T-cell (primary cell): ENCODE measurements at regions not wholly inside any gene's neighbourhood (a gene's known extent, or its start where the extent isn't known, plus 50 kb on each side); places are given as distances from the start of the nearest gene placed in this dataset.

Experiments used
- ATAC-seq, 4 experiments: fragments of 200-7000 bp in 3 of 4; fragments of 150-1000 bp in 1 of 4; cut with Tn5 transposase; replicated peaks in 1 of 4; 1 replicate in 3 of 4; 2 replicates in 1 of 4; pipeline ENCODE4 v1.10.0; 2021; ENCODE audit warnings: moderate library complexity in 3 of 4, mild to moderate bottlenecking in 2 of 4, moderate number of reproducible peaks in 1 of 4
- CTCF ChIA-PET, 2 donors: fragments of 300-600 bp; sonication (Branson Sonifier 250); formaldehyde crosslinking; loops; one replicate each; lab custom pipeline; 2022; ENCODE audit warnings: antibody characterized with exemption in 2 of 2; lab: Charles Lee
- POLR2A ChIA-PET, 2 donors: fragments of 300-600 bp; sonication (Branson Sonifier 250); formaldehyde crosslinking; loops; one replicate each; lab custom pipeline; 2022; ENCODE audit warnings: antibody characterized with exemption in 2 of 2; lab: Charles Lee
- DNase-seq, 35 experiments: peaks; one replicate each; pipeline versions ENCODE4 v3.0.0 to v3.0.0-alpha.2; 2013 to 2023
- H3K27ac ChIP-seq: one replicate; pipeline ENCODE4 v1.5.1; 2013; ENCODE audit warnings: low read length
- H3K27me3 ChIP-seq, 2 experiments: replicated peaks in 1 of 2; 1 replicate in 1 of 2; 2 replicates in 1 of 2; pipeline versions ENCODE4 v1.6.1 to v1.7.0; 2013; ENCODE audit warnings: low read length in 1 of 2, mixed read lengths in 1 of 2; ENCODE audit not compliant: control insufficient read depth in 2 of 2, insufficient read depth in 2 of 2; ENCODE audit errors: extremely low read depth in 1 of 2
- H3K36me3 ChIP-seq, 2 donors: 1 replicate in 1 of 2; 2 replicates in 1 of 2; pipeline versions ENCODE4 v1.6.1 to v1.7.0; 2013; ENCODE audit warnings: low read length in 1 of 2; ENCODE audit not compliant: control insufficient read depth in 2 of 2, insufficient read depth in 1 of 2; ENCODE audit errors: extremely low read depth in 1 of 2
- H3K4me1 ChIP-seq, 2 experiments: 1 replicate in 1 of 2; 2 replicates in 1 of 2; pipeline versions ENCODE4 v1.6.1 to v1.7.0; 2013; ENCODE audit warnings: low read length in 2 of 2, mixed read lengths in 1 of 2; ENCODE audit not compliant: insufficient read depth in 2 of 2, control insufficient read depth in 1 of 2; ENCODE audit errors: extremely low read depth in 1 of 2
- H3K4me3 ChIP-seq, 2 donors: 1 replicate in 1 of 2; 2 replicates in 1 of 2; pipeline versions ENCODE4 v1.5.1 to v1.7.0; 2013; ENCODE audit warnings: mild to moderate bottlenecking in 2 of 2, low read length in 1 of 2, moderate library complexity in 1 of 2; ENCODE audit not compliant: control insufficient read depth in 1 of 2; ENCODE audit errors: extremely low read depth in 1 of 2
- H3K9me3 ChIP-seq: 2 replicates; pipeline ENCODE4 v1.7.0; 2013
- H3K27ac Mint-ChIP-seq, 2 donors: one replicate each; pipeline ENCODE4 v1.8.0; 2020 to 2021; ENCODE audit warnings: mild to moderate bottlenecking in 2 of 2, mixed read lengths in 2 of 2
- H3K27me3 Mint-ChIP-seq, 2 donors: one replicate each; pipeline ENCODE4 v1.8.0; 2021 to 2022; ENCODE audit warnings: mixed read lengths in 2 of 2
- H3K36me3 Mint-ChIP-seq: one replicate; pipeline ENCODE4 v1.8.0; 2021; ENCODE audit warnings: mixed read lengths
- H3K4me1 Mint-ChIP-seq, 3 donors: one replicate each; pipeline ENCODE4 v1.8.0; 2020 to 2022; ENCODE audit warnings: mixed read lengths in 3 of 3, mild to moderate bottlenecking in 1 of 3
- H3K4me3 Mint-ChIP-seq, 3 donors: one replicate each; pipeline ENCODE4 v1.8.0; 2020 to 2022; ENCODE audit warnings: mild to moderate bottlenecking in 3 of 3, mixed read lengths in 3 of 3, moderate library complexity in 3 of 3
- H3K9me3 Mint-ChIP-seq, 3 donors: one replicate each; pipeline ENCODE4 v1.8.0; 2020 to 2022; ENCODE audit warnings: mixed read lengths in 3 of 3
- WGBS: methylation state at CpG from one replicate; pipeline ENCODE4 v1.1.5; 2013; ENCODE audit warnings: missing lambda C conversion rate; ENCODE audit not compliant: insufficient coverage; 5-methylcytosine and 5-hydroxymethylcytosine counted together

DNA sequence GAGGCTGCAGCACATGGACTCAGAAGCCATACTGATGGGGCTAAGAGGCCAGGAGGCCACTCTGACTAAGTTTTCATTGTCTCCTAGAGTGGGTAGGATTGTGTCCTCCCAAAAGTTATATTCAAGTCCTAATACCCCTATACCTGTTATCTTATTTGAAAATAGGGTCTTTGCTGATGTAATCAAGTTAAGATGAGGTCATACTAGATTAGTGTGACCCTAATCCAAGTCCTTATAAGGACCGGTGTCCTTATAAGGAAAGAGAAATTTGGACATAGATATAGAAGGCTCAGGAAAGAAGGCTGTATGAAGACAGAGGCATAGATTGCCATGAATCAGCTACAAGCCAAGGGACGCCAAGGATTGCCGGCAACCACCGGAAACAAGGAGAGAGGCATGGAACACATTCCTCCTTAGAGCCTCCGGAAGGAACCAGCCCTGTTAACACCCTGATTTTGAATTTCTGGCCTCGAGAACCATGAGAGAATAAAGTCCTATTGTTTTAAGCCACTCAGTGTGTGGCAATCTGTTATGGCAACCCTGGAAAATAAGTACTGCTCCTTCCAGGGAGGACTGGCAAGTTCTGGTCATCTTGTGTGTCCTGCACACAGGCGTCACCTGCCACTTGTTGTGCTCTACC, 157.0 kb downstream of the EMX2 start:
- Mint-ChIP-seq H3K36me3 (no peaks in the 10 kb centered on the region), H3K9me3 (no peaks in the 10 kb centered on the region), H3K4me3 (no peak overlapping the region), H3K27ac (no peak overlapping the region), H3K4me1 (no peaks in the 10 kb centered on the region), H3K27me3 (peaks cover under 1 to 2% of the 10 kb centered on the region in 2 donors)
- POLR2A ChIA-PET = no interaction called here
- WGBS = 86% methylated on average over 5 of the region's 7 CpGs
- Histone ChIP-seq H3K27me3 (peaks cover 0 to 5% of the 10 kb centered on the region in 2 experiments), H3K27ac (no peak overlapping the region), H3K4me3 (no peak overlapping the region), H3K36me3 (no peaks in the 10 kb centered on the region), H3K9me3 (no peaks in the 10 kb centered on the region), H3K4me1 (no peaks in the 10 kb centered on the region)
- ATAC-seq (no peak), DNase-seq (no peak)
- CTCF ChIA-PET = no interaction called here

DNA sequence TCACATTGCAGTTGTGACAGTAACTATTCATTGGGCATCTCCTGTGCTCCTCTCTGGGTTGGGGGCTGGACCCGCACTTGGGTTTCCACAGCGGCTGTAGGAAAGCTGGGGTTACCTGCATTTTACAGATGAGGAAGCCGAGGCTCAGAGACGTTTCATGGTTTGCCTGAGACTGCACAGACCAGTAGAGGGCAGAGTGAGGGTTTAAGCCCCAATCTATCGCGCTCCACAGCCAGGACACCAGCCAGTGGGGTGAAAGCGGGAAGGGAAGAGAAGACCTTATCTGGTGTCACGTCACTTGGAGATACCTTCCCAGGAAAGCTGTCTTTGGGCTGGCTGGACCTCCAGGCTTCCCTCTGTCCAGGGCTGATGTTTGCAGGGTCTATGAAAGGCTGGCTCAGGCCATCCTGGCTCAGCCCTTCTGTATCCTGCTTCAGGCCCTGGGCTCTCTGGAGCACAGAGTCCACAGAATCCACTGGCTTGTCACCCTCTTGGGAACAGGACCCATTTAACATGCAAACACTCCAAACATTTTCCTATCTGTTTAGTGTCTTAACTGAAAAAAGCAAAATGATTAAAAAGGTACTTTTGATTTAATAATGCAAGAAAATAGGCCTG, 167.7 kb downstream of the EMX2 start:
- H3K9me3 Mint-ChIP-seq = no peaks in the 10 kb centered on the region

DNA sequence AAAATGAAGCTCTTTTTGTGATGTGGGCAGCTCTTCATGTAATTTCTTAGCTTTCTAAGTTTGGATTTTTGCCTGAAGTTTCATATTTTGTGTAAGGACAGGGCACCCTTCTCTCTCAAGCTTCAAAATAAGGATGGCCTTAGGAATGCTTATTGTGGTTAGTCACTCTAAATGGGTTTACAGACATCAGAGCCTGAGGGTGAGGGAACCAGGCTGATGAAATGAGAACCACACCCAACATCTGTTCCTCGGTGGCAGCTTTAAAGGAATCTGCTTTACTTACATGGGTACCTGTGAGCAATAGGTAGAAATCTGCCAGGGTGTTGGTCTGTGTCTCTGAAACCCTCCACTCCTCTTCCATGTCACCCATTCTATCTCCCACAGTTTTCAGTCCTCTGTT, 174.3 kb downstream of the EMX2 start:
- H3K9me3 ChIP-seq = no peaks in the 10 kb centered on the region
- H3K27me3 Mint-ChIP-seq = peaks cover 8 to 23% of the 10 kb centered on the region in 2 donors
- peaks cover 0 to 3% (median 0%) of the 10 kb centered on the region in 3 donors for H3K9me3 Mint-ChIP-seq
- H3K27me3 ChIP-seq = peaks cover 0 to 10% of the 10 kb centered on the region in 2 experiments
- ChIA-PET POLR2A (no interaction called here), CTCF (interaction anchor here in 1 of 2 donors (0.6 to 1.0 kb wide), 2 partner anchors 9 to 577 kb away, joined by 3 to 4 read pairs; no protein-coding TSS in a partner anchor)
- H3K27ac ChIP-seq = no peak overlapping the region
- no peaks in the 10 kb centered on the region for H3K36me3 Mint-ChIP-seq
- no peaks in the 10 kb centered on the region for H3K36me3 ChIP-seq
- WGBS = no CpG with 5 or more reads among the region's 1 CpG
- no peaks in the 10 kb centered on the region for H3K4me1 ChIP-seq
- H3K4me3 ChIP-seq = no peak overlapping the region
- no peak for DNase-seq
- ATAC-seq = no peak
- no peaks in the 10 kb centered on the region for H3K4me1 Mint-ChIP-seq
- no peak overlapping the region for H3K27ac Mint-ChIP-seq
- no peak overlapping the region for H3K4me3 Mint-ChIP-seq

More for the DNA sequence above, 167.7 kb downstream of the EMX2 start:
- no peaks in the 10 kb centered on the region for H3K36me3 ChIP-seq
- H3K27me3 ChIP-seq = peaks cover 0 to 2% of the 10 kb centered on the region in 2 experiments
- no peak for DNase-seq
- ChIA-PET POLR2A (no interaction called here), CTCF (no interaction called here)
- H3K4me3 ChIP-seq = no peak overlapping the region
- no peak for ATAC-seq
- no peak overlapping the region for H3K4me3 Mint-ChIP-seq
- peaks cover 7 to 27% of the 10 kb centered on the region in 2 donors for H3K27me3 Mint-ChIP-seq
- no peaks in the 10 kb centered on the region for H3K9me3 ChIP-seq
- H3K36me3 Mint-ChIP-seq = no peaks in the 10 kb centered on the region
- no peak overlapping the region for H3K27ac ChIP-seq
- 82% methylated on average over 8 of the region's 8 CpGs for WGBS
- no peaks in the 10 kb centered on the region for H3K4me1 ChIP-seq
- H3K27ac Mint-ChIP-seq = no peak overlapping the region
- no peaks in the 10 kb centered on the region for H3K4me1 Mint-ChIP-seq

DNA sequence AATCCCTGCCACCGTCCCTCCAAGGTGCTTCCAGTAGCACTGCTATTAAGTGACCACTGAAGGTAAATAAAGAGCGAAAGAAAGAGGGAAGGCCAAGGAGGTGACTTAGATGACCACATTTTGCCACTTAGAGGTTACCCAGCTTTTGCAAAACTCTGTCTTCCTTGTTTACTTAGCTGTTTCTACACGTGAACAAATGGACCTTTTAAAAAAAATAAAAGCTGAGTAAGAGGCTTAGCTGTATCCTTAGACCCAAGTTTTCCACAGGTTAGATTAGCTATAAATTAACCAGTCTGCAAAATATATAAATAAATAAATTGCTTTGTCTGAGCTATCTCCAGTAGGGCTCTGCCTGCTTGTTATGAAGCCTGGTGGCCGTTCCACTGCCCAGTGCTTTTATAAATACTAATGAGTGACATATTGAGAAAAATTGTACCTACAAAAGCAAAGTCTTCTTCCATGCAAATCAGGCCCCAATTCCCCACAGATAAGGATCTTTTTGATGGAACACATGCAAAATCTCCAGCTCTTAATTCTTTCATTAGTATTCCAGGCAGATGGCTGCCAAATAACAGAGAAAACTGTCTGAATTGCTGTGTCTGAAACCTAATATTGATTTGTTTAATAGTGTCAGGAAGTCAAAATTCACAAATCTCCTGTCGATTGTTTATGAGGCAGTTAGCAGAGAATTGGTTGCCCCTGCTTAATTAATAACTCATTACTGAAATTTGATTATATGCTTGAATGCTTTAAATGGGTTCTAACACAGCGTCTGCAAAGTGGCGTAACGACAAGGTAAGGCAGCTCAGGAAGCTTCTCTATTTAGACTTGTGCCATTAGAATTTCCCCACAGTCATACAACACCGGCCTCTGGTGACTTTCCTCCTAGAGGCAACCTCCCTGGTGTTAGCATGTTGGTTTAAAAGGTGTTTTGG, 176.7 kb downstream of the EMX2 start:
- POLR2A ChIA-PET = no interaction called here
- DNase-seq (no peak), ATAC-seq (no peak)
- Mint-ChIP-seq H3K36me3 (no peaks in the 10 kb centered on the region), H3K27ac (no peak overlapping the region), H3K9me3 (peaks cover 0 to 3% (median 0%) of the 10 kb centered on the region in 3 donors), H3K27me3 (peaks cover 10 to 17% of the 10 kb centered on the region in 2 donors), H3K4me1 (no peaks in the 10 kb centered on the region), H3K4me3 (no peak overlapping the region)
- H3K4me3 ChIP-seq = no peak overlapping the region
- no peaks in the 10 kb centered on the region for H3K4me1 ChIP-seq
- H3K27me3 ChIP-seq = peaks cover 0 to 10% of the 10 kb centered on the region in 2 experiments
- no peak overlapping the region for H3K27ac ChIP-seq
- no peaks in the 10 kb centered on the region for H3K36me3 ChIP-seq
- H3K9me3 ChIP-seq = no peaks in the 10 kb centered on the region
- CTCF ChIA-PET = no interaction called here
- no CpG with 5 or more reads among the region's 9 CpGs for WGBS

DNA sequence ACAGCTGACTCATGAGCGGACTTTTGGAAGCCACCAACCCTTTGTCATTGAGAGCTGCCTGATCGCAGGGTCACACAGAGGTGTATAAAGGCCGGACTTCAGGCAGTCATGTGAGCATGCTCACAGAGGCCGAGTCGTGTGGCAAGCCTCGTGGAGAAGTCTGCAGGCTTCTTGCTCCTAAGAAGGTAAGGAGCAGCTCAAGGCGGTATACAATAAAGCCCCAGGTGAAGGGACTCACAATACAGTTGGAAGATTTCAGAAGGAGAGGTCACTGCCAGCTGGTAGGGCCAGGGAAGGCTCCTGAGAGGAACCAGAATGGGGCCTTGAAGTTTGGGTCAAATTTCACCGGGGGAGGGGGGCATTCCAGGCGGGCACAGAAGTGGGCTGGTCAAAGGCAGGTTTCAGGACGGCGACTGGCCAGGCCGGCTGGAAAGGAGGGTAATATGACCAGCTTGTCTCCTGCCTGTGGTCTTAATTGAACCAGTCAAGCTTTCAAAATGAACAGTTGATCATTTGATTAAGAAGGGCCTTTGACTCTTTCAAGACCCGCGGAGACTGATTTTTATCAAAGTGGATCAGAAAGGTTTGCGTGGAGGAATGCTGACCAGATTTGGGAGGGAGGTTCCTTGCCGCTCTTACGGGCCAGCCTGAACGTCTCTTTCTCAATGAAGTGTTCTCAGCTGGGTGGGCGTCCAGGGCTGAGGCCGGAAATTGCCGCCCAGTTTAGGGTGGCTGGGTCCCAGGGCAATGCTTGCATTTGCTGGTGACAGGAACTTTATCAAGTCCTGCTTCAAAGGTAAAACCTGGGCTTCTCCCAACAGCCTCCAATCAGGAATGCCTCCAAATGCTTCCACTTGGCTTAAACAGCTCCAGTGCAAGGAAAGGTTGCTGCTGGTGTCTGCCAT, 178.6 kb downstream of the EMX2 start:
- ChIA-PET POLR2A (interaction anchor here in 1 of 2 donors (0.7 kb wide), 1 partner anchor 952 kb away, joined by 9 read pairs; no protein-coding TSS in a partner anchor), CTCF (interaction anchor here in 1 of 2 donors (0.6 kb wide), 1 partner anchor 523 kb away, joined by 3 read pairs; no protein-coding TSS in a partner anchor)
- no peak overlapping the region for H3K27ac Mint-ChIP-seq
- no peaks in the 10 kb centered on the region for H3K36me3 Mint-ChIP-seq
- peaks cover 0 to 6% (median 0%) of the 10 kb centered on the region in 3 donors for H3K9me3 Mint-ChIP-seq
- no peaks in the 10 kb centered on the region for H3K4me1 Mint-ChIP-seq
- Histone ChIP-seq H3K4me3 (no peak overlapping the region), H3K27me3 (peaks cover 0 to 10% of the 10 kb centered on the region in 2 experiments), H3K36me3 (no peaks in the 10 kb centered on the region), H3K9me3 (no peaks in the 10 kb centered on the region), H3K27ac (no peak overlapping the region), H3K4me1 (no peaks in the 10 kb centered on the region)
- no peak overlapping the region for H3K4me3 Mint-ChIP-seq
- peaks cover 10 to 17% of the 10 kb centered on the region in 2 donors for H3K27me3 Mint-ChIP-seq
- WGBS = 57% methylated on average over 21 of the region's 21 CpGs
- DNase-seq (no peak), ATAC-seq (no peak)
